Aorta (tissue), 5 donors: ENCODE measurements at regions not wholly inside any gene's neighbourhood (a gene's known extent, or its start where the extent isn't known, plus 50 kb on each side); places are given as distances from the start of the nearest gene placed in this dataset.

Experiments used
- ATAC-seq: fragments of 200-7000 bp; cut with Tn5 transposase; one replicate; pipeline ENCODE4 v1.9.1; 2022; ENCODE audit warnings: moderate library complexity; ENCODE audit not compliant: low FRiP score
- DNase-seq, 2 donors: peaks; one replicate each; pipeline ENCODE4 v3.0.0-alpha.2; 2020
- H3K27ac ChIP-seq, 2 donors: one replicate each; pipeline ENCODE4 v1.5.1; 2013; ENCODE audit warnings: low read length in 2 of 2, mild to moderate bottlenecking in 2 of 2, moderate library complexity in 2 of 2, control low read depth in 1 of 2, inconsistent platforms in 1 of 2, low read depth in 1 of 2
- H3K27me3 ChIP-seq, 2 donors: one replicate each; pipeline ENCODE4 v1.6.1; 2013; ENCODE audit warnings: control low read depth in 1 of 2, low read length in 1 of 2, mild to moderate bottlenecking in 1 of 2, moderate library complexity in 1 of 2; ENCODE audit not compliant: insufficient read depth in 2 of 2, control insufficient read depth in 1 of 2
- H3K36me3 ChIP-seq, 2 donors: one replicate each; pipeline ENCODE4 v1.6.1; 2013; ENCODE audit warnings: control low read depth in 1 of 2, low read length in 1 of 2, mild to moderate bottlenecking in 1 of 2; ENCODE audit not compliant: insufficient read depth in 2 of 2, control insufficient read depth in 1 of 2
- H3K4me1 ChIP-seq, 2 donors: one replicate each; pipeline ENCODE4 v1.6.1; 2013; ENCODE audit warnings: low read length in 2 of 2, control low read depth in 1 of 2, mild to moderate bottlenecking in 1 of 2, moderate library complexity in 1 of 2; ENCODE audit not compliant: insufficient read depth in 2 of 2, control insufficient read depth in 1 of 2
- H3K4me3 ChIP-seq, 2 donors: one replicate each; pipeline ENCODE4 v1.5.1; 2013; ENCODE audit warnings: low read length in 2 of 2, control low read depth in 1 of 2, mild to moderate bottlenecking in 1 of 2
- H3K9me3 ChIP-seq: one replicate; pipeline ENCODE4 v1.6.1; 2013; ENCODE audit warnings: mild to moderate bottlenecking, low read length; ENCODE audit not compliant: control insufficient read depth
- WGBS, 2 donors: extraction: QIAGEN DNeasy Blood & Tissue Kit; methylation state at CpG; one replicate each; pipeline ENCODE4 v1.1.7; 2013; 5-methylcytosine and 5-hydroxymethylcytosine counted together
- intact Hi-C, 2 donors: fragments of 100-400 bp; cut with DNase I; formaldehyde crosslinking; loops; one replicate each; pipeline versions ENCODE4 v1.14.2 to v1.15.0; 2022
- donor health status: healthy with polysubstance abuse.
- donor health status: Bipolar disorder and iron deficiency.
- donor health status: DM: no; HTN: no; CAD: no.
- donor health status: DM: no; HTN: no; CAD: no.
- donor health status: DM: yes; HTN: yes; CAD: no.

GRCh38 chr2:7672027-7672684 lies 754.9 kb downstream of the RNF144A start:
- peak; percentile 43 for ATAC-seq
- H3K27me3 ChIP-seq = no peaks in the 10 kb centered on the region
- intact Hi-C loops = no loop called here
- peak in 1 of 2 donors; percentile 66 for DNase-seq
- WGBS, 2 donors = 93 to 97% methylated on average over 8 of the region's 8 CpGs
- no peak overlapping the region for H3K27ac ChIP-seq
- H3K4me1 ChIP-seq = no peaks in the 10 kb centered on the region
- H3K4me3 ChIP-seq = no peak overlapping the region
- no peaks in the 10 kb centered on the region for H3K9me3 ChIP-seq
- H3K36me3 ChIP-seq = no peaks in the 10 kb centered on the region

DNA sequence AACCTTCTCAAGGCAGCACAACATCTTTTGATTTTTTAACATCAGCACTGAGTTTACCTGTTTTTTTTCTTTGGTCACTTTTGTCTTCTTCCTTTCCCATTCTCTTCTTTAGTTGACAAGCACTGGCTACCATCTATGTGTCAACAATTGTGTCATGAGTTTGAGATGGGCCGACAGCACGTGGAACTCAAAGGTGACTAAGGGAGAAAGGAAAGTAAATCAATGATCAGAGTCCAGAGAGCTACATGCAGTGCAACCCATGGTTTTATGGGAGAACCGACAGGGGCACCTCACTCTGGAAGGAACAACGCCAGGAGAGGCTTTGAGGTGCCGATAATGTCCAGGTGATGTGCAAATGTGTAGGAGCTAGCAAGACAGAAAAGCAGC lies 755.5 kb downstream of the RNF144A start:
- Histone ChIP-seq H3K36me3 (no peaks in the 10 kb centered on the region), H3K4me1 (no peaks in the 10 kb centered on the region), H3K9me3 (no peaks in the 10 kb centered on the region), H3K4me3 (no peak overlapping the region), H3K27me3 (no peaks in the 10 kb centered on the region), H3K27ac (no peak overlapping the region)
- DNase-seq (no peak), ATAC-seq (no peak)
- intact Hi-C loops = no loop called here
- WGBS, 2 donors = 95 to 100% methylated on average over 5 of the region's 5 CpGs

GRCh38 chr2:7673101-7673500 lies 755.9 kb downstream of the RNF144A start:
- H3K27ac ChIP-seq = no peak overlapping the region
- H3K36me3 ChIP-seq = no peaks in the 10 kb centered on the region

GRCh38 chr2:7673853-7674252 lies 756.6 kb downstream of the RNF144A start:
- 40 to 42% methylated on average over 2 of the region's 2 CpGs for WGBS, 2 donors
- Histone ChIP-seq H3K27ac (no peak overlapping the region), H3K36me3 (no peaks in the 10 kb centered on the region), H3K27me3 (no peaks in the 10 kb centered on the region), H3K4me3 (no peak overlapping the region), H3K9me3 (no peaks in the 10 kb centered on the region), H3K4me1 (no peaks in the 10 kb centered on the region)
- DNase-seq = no peak
- ATAC-seq = no peak
- intact Hi-C loops = no loop called here

More at GRCh38 chr2:7673101-7673500, 755.9 kb downstream of the RNF144A start:
- 84 to 93% methylated on average over 5 of the region's 5 CpGs for WGBS, 2 donors
- ATAC-seq (no peak), DNase-seq (no peak)
- Histone ChIP-seq H3K27me3 (no peaks in the 10 kb centered on the region), H3K4me1 (no peaks in the 10 kb centered on the region), H3K9me3 (no peaks in the 10 kb centered on the region), H3K4me3 (no peak overlapping the region)
- intact Hi-C loops = no loop called here

GRCh38 chr2:7674606-7675005 lies 757.4 kb downstream of the RNF144A start:
- WGBS, 2 donors = 89 to 94% methylated on average over 2 of the region's 2 CpGs
- ATAC-seq = no peak

DNA sequence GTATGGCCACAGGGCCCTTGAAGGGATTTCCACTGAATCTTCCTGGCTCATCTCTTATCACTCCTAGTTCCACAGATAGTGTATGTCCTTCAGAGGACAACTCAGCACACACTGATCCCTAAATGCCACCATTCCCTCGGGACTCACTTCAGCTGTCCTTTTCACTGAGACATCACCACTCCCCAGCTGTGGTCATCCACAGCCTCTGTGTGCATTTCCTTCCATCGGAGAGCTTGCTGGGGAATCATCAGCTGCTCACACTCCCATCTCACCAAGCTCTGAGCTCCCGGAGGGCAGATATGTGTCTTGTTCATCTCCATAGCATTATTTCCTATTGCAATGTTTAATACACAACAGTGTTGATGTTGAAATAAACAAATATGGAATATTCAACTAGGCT lies 759.5 kb downstream of the RNF144A start:
- no peak for ATAC-seq
- intact Hi-C loops = no loop called here

More at GRCh38 chr2:7674606-7675005, 757.4 kb downstream of the RNF144A start:
- Histone ChIP-seq H3K9me3 (no peaks in the 10 kb centered on the region), H3K27ac (no peak overlapping the region), H3K27me3 (no peaks in the 10 kb centered on the region), H3K4me3 (no peak overlapping the region), H3K36me3 (no peaks in the 10 kb centered on the region), H3K4me1 (no peaks in the 10 kb centered on the region)
- DNase-seq = no peak
- intact Hi-C loops = no loop called here

GRCh38 chr2:7681881-7682461 lies 764.8 kb downstream of the RNF144A start:
- 89 to 95% methylated on average over 3 of the region's 3 CpGs for WGBS, 2 donors
- H3K4me3 ChIP-seq = no peak overlapping the region
- H3K9me3 ChIP-seq = peaks cover 2% of the 10 kb centered on the region
- no peak for ATAC-seq
- no peak for DNase-seq
- no peaks in the 10 kb centered on the region for H3K4me1 ChIP-seq
- no peaks in the 10 kb centered on the region for H3K27me3 ChIP-seq
- intact Hi-C loops = no loop called here
- no peaks in the 10 kb centered on the region for H3K36me3 ChIP-seq
- H3K27ac ChIP-seq = no peak overlapping the region

More for the DNA sequence above, 759.5 kb downstream of the RNF144A start:
- H3K4me1 ChIP-seq = no peaks in the 10 kb centered on the region
- 95 to 99% methylated on average over 3 of the region's 3 CpGs for WGBS, 2 donors
- no peak for DNase-seq
- no peaks in the 10 kb centered on the region for H3K36me3 ChIP-seq
- no peaks in the 10 kb centered on the region for H3K9me3 ChIP-seq
- no peak overlapping the region for H3K4me3 ChIP-seq
- H3K27ac ChIP-seq = no peak overlapping the region
- no peaks in the 10 kb centered on the region for H3K27me3 ChIP-seq

GRCh38 chr2:7683196-7683595 lies 766.0 kb downstream of the RNF144A start:
- no peak for DNase-seq
- no peak overlapping the region for H3K27ac ChIP-seq
- intact Hi-C loops = no loop called here
- H3K36me3 ChIP-seq = no peaks in the 10 kb centered on the region
- peaks cover 2% of the 10 kb centered on the region for H3K9me3 ChIP-seq
- H3K4me1 ChIP-seq = no peaks in the 10 kb centered on the region
- WGBS, 2 donors = 67 to 87% methylated on average over 8 of the region's 8 CpGs
- ATAC-seq = no peak
- H3K4me3 ChIP-seq = no peak overlapping the region
- no peaks in the 10 kb centered on the region for H3K27me3 ChIP-seq

DNA sequence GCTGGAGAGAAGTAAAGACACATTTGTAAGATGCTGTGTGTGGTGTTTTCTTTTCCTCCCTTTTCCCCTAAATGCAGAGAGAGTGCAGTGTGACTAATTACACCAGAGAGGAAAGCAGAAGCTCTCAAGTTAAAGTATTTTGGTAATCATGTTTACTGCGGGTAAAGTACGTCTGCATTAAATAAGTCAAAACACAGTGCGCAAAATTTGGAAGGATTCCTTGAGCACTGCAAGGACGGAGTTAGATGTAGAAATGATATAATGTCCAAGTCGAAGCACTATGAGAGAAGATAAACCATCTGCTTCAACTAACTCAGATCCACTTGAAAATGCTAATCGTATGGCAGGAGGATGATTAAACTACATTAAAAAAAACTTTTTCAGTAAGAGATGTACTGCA lies 766.5 kb downstream of the RNF144A start:
- Histone ChIP-seq H3K36me3 (no peaks in the 10 kb centered on the region), H3K9me3 (peaks cover 2% of the 10 kb centered on the region), H3K4me1 (no peaks in the 10 kb centered on the region), H3K27me3 (no peaks in the 10 kb centered on the region), H3K27ac (no peak overlapping the region), H3K4me3 (no peak overlapping the region)
- intact Hi-C loops = no loop called here
- 93 to 94% methylated on average over 6 of the region's 6 CpGs for WGBS, 2 donors
- no peak for ATAC-seq
- no peak for DNase-seq
